ENCODE measurements at regions not wholly inside any gene's neighbourhood (a gene's known extent, or its start where the extent isn't known, plus 50 kb on each side); places are given as distances from the start of the nearest gene placed in this dataset.

DNA sequence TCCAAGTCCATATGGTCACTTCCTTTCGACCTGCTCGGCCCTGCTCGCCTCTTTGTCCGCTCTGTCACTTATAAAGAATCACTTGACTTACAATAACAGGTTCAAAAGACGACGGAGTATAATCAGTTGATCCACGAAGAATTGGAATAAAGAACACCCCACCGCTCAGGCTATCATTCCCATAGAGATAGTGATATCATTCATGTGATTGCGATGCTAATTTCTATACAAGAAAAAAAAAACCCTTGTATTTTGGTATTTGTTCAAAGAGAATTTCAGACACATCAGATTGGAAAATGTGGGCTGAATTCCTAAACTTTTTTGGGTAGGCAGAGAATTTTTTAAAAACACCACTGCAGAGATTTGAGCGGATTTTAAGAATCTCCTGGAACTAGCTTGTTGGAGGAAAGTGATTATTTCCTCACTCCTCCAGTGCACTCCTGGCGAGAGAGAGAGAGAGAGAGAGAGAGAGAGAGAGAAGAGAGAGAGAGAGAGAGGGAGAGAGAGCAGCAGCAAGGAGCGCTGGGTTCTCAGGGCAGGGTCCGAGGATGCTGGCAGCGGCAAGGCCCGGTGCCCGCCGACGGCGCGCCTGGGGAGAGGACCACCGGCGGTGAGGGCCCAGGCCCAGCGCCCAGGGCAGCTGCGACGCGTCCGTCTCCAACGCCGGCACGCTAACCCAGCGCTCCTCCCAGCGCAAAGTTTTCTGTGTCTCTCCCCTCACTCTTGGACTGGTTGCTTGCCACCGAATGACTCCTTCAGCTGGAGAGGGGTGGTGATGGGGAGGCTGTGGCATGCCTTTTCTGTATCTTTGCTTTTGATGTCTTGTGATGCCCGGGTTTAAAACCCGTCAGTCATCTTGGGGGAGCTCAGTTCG is 149.0 kb upstream of the ZNF536 start:
- Histone ChIP-seq H4K20me1 (no peaks in the 10 kb centered on the region; the same call in 1 of the 2 replicates), H3K4me2 (no peak overlapping the region), H3K9ac (no peak overlapping the region), H3K4me3 (no peak overlapping the region), H3K9me3 (peaks cover 28% of the 10 kb centered on the region), H3K27me3 (peaks cover 60% of the 10 kb centered on the region), H3K4me1 (no peaks in the 10 kb centered on the region), H3K27ac (no peak overlapping the region), H3K36me3 (no peaks in the 10 kb centered on the region)
- no peak for TF ChIP-seq Cebpa-rat (IDR thresholded peaks at IDR 0.05)

GRCh38 chr19:30223866-30224688 is 148.1 kb upstream of the ZNF536 start:
- Histone ChIP-seq H3K9ac (no peak overlapping the region), H3K9me3 (peaks cover 28% of the 10 kb centered on the region), H3K4me3 (no peak overlapping the region), H4K20me1 (no peaks in the 10 kb centered on the region; the same call in 1 of the 2 replicates), H3K4me2 (no peak overlapping the region), H3K27me3 (peaks cover 68% of the 10 kb centered on the region), H3K27ac (no peak overlapping the region), H3K4me1 (no peaks in the 10 kb centered on the region), H3K36me3 (no peaks in the 10 kb centered on the region)
- no peak for TF ChIP-seq Cebpa-rat (IDR thresholded peaks at IDR 0.05)

- TF ChIP-seq Cebpa-rat (IDR thresholded peaks at IDR 0.05), result no peak
- Histone ChIP-seq H3K27me3 (peaks cover 77% of the 10 kb centered on the region), H3K9me3 (peaks cover 28% of the 10 kb centered on the region), H3K27ac (no peak overlapping the region), H3K4me2 (no peak overlapping the region), H3K36me3 (no peaks in the 10 kb centered on the region), H3K4me3 (no peak overlapping the region), H3K9ac (no peak overlapping the region), H4K20me1 (no peaks in the 10 kb centered on the region; the same call in 1 of the 2 replicates), H3K4me1 (no peaks in the 10 kb centered on the region)
These were observed 147.2 kb upstream of the ZNF536 start for GRCh38 chr19:30224689-30225606.

DNA sequence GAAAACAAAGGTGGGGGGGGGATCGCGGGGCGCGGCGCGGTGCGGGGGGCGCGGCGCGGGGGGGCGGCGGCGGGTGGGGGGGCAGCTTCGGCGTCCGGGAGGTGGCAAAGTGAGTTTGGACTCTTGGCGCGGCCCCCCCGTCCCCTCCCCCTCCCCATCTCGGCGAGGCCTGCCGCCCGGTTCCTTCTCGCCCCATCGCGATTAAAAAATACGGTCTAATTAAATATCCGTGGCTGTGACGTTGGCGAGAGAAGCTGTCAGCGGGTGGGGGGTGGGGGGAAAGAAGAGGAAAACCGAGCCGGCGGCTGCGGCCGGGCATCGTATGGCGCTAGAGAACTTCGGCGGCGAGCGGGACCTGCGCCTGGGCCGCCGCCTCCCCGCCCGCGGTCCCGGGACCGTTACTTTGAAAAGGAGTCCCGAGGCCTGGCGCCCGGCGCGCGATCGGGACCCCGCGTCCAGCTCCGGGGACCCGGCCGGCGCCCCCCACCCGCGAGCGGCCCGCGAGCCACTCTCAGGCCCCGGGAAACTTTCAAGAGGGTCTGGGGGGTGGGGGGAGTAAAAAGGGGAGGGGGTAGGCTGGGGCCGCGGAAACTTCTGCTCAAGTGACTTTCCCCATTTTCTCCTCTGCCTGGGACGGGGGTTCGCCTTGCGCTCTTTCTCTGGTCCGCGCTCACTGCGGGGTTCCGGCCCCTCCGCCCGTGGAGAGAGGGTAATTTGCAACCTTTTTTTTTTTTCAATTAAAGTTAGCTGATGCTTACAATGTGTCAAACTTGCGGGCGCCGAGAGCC is 146.3 kb upstream of the ZNF536 start:
- Histone ChIP-seq H3K9ac (no peak overlapping the region), H3K36me3 (no peaks in the 10 kb centered on the region), H3K4me3 (no peak overlapping the region), H3K4me2 (no peak overlapping the region), H3K27me3 (peaks cover 84% of the 10 kb centered on the region), H3K9me3 (peaks cover 28% of the 10 kb centered on the region), H4K20me1 (no peaks in the 10 kb centered on the region; the same call in 1 of the 2 replicates), H3K4me1 (no peaks in the 10 kb centered on the region), H3K27ac (no peak overlapping the region)
- no peak for TF ChIP-seq Cebpa-rat (IDR thresholded peaks at IDR 0.05)

DNA sequence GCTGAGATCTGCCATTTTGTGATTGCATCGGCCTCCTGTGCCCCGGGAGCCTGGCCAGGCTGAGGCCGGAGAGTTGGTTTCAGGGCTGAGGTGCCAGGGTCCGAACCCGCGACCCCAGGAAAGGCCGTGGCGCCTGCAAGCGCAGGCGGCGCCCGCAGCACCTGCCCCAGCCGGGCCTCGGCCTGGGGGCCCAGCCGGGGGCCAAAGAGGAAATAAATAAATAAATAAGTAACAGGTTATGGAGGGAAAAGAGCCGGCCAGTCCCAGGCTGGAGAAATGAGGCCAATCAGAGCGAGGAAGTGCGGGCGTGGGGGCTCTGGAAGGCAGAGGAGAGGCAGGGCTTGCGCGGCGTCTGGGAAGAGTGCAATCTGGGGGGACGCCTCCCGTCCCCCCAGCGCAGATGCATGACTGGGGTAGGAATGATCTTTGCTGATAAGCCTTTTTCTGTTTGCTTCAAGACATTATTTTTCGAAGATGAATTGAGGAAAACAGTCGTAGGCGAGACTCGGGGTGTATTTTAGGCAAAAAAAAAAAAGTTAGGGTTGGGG is 145.6 kb upstream of the ZNF536 start:
- H3K9me3 ChIP-seq, result peaks cover 28% of the 10 kb centered on the region
- H3K4me1 ChIP-seq, result no peaks in the 10 kb centered on the region
- H3K27ac ChIP-seq, result no peak overlapping the region
- H4K20me1 ChIP-seq, result no peaks in the 10 kb centered on the region; the same call in 1 of the 2 replicates
- peaks cover 84% of the 10 kb centered on the region for H3K27me3 ChIP-seq
- no peak overlapping the region for H3K4me2 ChIP-seq
- no peak overlapping the region for H3K4me3 ChIP-seq
- no peaks in the 10 kb centered on the region for H3K36me3 ChIP-seq
- no peak overlapping the region for H3K9ac ChIP-seq
- no peak for TF ChIP-seq Cebpa-rat (IDR thresholded peaks at IDR 0.05)

GRCh38 chr19:30227012-30227621 is 145.1 kb upstream of the ZNF536 start:
- peak overlapping the region; percentile 60 for H3K4me3 ChIP-seq
- peak overlapping the region; percentile 61 for H3K4me2 ChIP-seq
- no peak overlapping the region for H3K27ac ChIP-seq
- TF ChIP-seq Cebpa-rat (IDR thresholded peaks at IDR 0.05), result no peak
- H3K9ac ChIP-seq, result no peak overlapping the region
- no peaks in the 10 kb centered on the region; the same call in 1 of the 2 replicates for H4K20me1 ChIP-seq
- H3K36me3 ChIP-seq, result no peaks in the 10 kb centered on the region
- peaks cover 83% of the 10 kb centered on the region for H3K27me3 ChIP-seq
- H3K9me3 ChIP-seq, result peaks cover 28% of the 10 kb centered on the region
- H3K4me1 ChIP-seq, result no peaks in the 10 kb centered on the region

GRCh38 chr19:30227661-30228112 is 144.5 kb upstream of the ZNF536 start:
- H3K9ac ChIP-seq, result no peak overlapping the region
- H3K36me3 ChIP-seq, result no peaks in the 10 kb centered on the region
- H3K4me3 ChIP-seq, result peak overlapping the region; percentile 60
- H3K27me3 ChIP-seq, result peaks cover 78% of the 10 kb centered on the region
- no peaks in the 10 kb centered on the region; the same call in 1 of the 2 replicates for H4K20me1 ChIP-seq
- H3K9me3 ChIP-seq, result peaks cover 24% of the 10 kb centered on the region
- H3K4me2 ChIP-seq, result peak overlapping the region; percentile 61
- no peak for TF ChIP-seq Cebpa-rat (IDR thresholded peaks at IDR 0.05)
- H3K27ac ChIP-seq, result no peak overlapping the region
- H3K4me1 ChIP-seq, result no peaks in the 10 kb centered on the region
